OCI-LY1 (cell line): ENCODE measurements at regions not wholly inside any gene's neighbourhood (a gene's known extent, or its start where the extent isn't known, plus 50 kb on each side); places are given as distances from the start of the nearest gene placed in this dataset.

Experiments
- H2AFZ ChIP-seq: fragments of 200-600 bp; sonication (generic), shearing (Covaris generic); 2 replicates; pipeline ENCODE4 v1.6.0; 2014; ENCODE audit warnings: antibody characterized with exemption, mild to moderate bottlenecking, low read length
- H3F3A ChIP-seq: fragments of 200-600 bp; sonication (generic), shearing (Covaris generic); 2 replicates; pipeline ENCODE4 v1.6.0; 2014; ENCODE audit warnings: mild to moderate bottlenecking, antibody characterized with exemption, low read length, moderate library complexity; ENCODE audit not compliant: insufficient read depth
- H3K27ac ChIP-seq: fragments of 200-600 bp; sonication (generic); 2 replicates; pipeline ENCODE4 v1.5.1; 2014; ENCODE audit warnings: low read length, mixed run types, mild to moderate bottlenecking, low read depth; ENCODE audit not compliant: poor library complexity, severe bottlenecking
- H3K27me3 ChIP-seq: fragments of 200-600 bp; sonication (generic); 2 replicates; pipeline ENCODE4 v1.6.0; 2014; ENCODE audit warnings: antibody characterized with exemption, mild to moderate bottlenecking, low read length, moderate library complexity; ENCODE audit not compliant: insufficient read depth
- H3K36me3 ChIP-seq: fragments of 200-600 bp; sonication (generic); 2 replicates; pipeline ENCODE4 v1.6.1; 2014; ENCODE audit warnings: mild to moderate bottlenecking, antibody characterized with exemption, low read length, moderate library complexity, mixed read lengths; ENCODE audit not compliant: insufficient read depth
- H3K4me1 ChIP-seq: fragments of 200-600 bp; sonication (generic); 2 replicates; pipeline ENCODE4 v1.5.1; 2014; ENCODE audit warnings: mild to moderate bottlenecking, low read length, moderate library complexity; ENCODE audit not compliant: insufficient read depth, severe bottlenecking
- H3K4me2 ChIP-seq: fragments of 200-600 bp; sonication (generic), shearing (Covaris generic); 2 replicates; pipeline ENCODE4 v1.6.1; 2014; ENCODE audit warnings: low read length
- H3K4me3 ChIP-seq: fragments of 200-600 bp; sonication (generic); 2 replicates; pipeline ENCODE4 v1.5.1; 2014; ENCODE audit warnings: low read length, low read depth, mild to moderate bottlenecking, mixed read lengths; ENCODE audit not compliant: poor library complexity, severe bottlenecking
- H3K79me2 ChIP-seq: fragments of 200-600 bp; shearing (Covaris generic); 2 replicates; pipeline ENCODE4 v1.6.1; 2016; ENCODE audit warnings: mixed run types, low read length, mixed read lengths; ENCODE audit not compliant: insufficient read depth
- H3K9ac ChIP-seq: fragments of 200-600 bp; sonication (generic), shearing (Covaris generic); 2 replicates; pipeline ENCODE4 v1.6.1; 2014; ENCODE audit warnings: mild to moderate bottlenecking, low read length, mixed read lengths
- H3K9me2 ChIP-seq: fragments of 200-600 bp; sonication (generic), shearing (Covaris generic); 2 replicates; pipeline ENCODE4 v1.6.1; 2014; ENCODE audit warnings: low read depth, mild to moderate bottlenecking, low read length, mixed read lengths
- H3K9me3 ChIP-seq: fragments of 200-600 bp; shearing (Covaris generic); 2 replicates; pipeline ENCODE4 v1.6.1; 2014; ENCODE audit warnings: low read length, mixed read lengths
- H4K20me1 ChIP-seq: fragments of 200-600 bp; sonication (generic), shearing (Covaris generic); 2 replicates; pipeline ENCODE4 v1.6.0; 2016; ENCODE audit warnings: mild to moderate bottlenecking, low read length; ENCODE audit not compliant: insufficient read depth
- CTCF ChIP-seq: fragments of 200-600 bp; sonication (generic), shearing (Covaris generic); IDR thresholded peaks from 2 replicates; pipeline ENCODE4 v1.5.1; 2017; ENCODE audit warnings: mild to moderate bottlenecking, antibody characterized with exemption, low read length, moderate library complexity, mixed read lengths
- EZH2 ChIP-seq: fragments of 200-600 bp; sonication (generic), shearing (Covaris generic); IDR thresholded peaks from 2 replicates; pipeline ENCODE4 v1.8.0; 2017; ENCODE audit warnings: borderline replicate concordance, mixed run types, mild to moderate bottlenecking, antibody characterized with exemption, low read length, moderate library complexity, mixed read lengths

- Histone ChIP-seq H3K27ac (no peak overlapping the region), H3K4me1 (no peaks in the 10 kb centered on the region), H4K20me1 (no peaks in the 10 kb centered on the region), H3K27me3 (no peaks in the 10 kb centered on the region), H3K36me3 (no peaks in the 10 kb centered on the region), H3K79me2 (no peaks in the 10 kb centered on the region), H3F3A (no peaks in the 10 kb centered on the region), H3K9me3 (no peaks in the 10 kb centered on the region), H3K4me3 (no peak overlapping the region), H3K9ac (no peak overlapping the region), H3K4me2 (no peak overlapping the region), H2AFZ (no peak overlapping the region), H3K9me2 (no peaks in the 10 kb centered on the region)
- no peak for TF ChIP-seq EZH2
- no peak for TF ChIP-seq CTCF
Measured at GRCh38 chr7:36071605-36072004, 81.4 kb upstream of the EEPD1 start.

GRCh38 chr7:36072620-36073019 lies 80.4 kb upstream of the EEPD1 start:
- Histone ChIP-seq H3K4me2 (no peak overlapping the region), H3K36me3 (no peaks in the 10 kb centered on the region), H3K27ac (no peak overlapping the region), H3K9me3 (no peaks in the 10 kb centered on the region), H3K4me1 (no peaks in the 10 kb centered on the region), H3K4me3 (no peak overlapping the region), H3K9ac (no peak overlapping the region), H3K27me3 (no peaks in the 10 kb centered on the region), H3F3A (no peaks in the 10 kb centered on the region), H2AFZ (no peak overlapping the region), H3K9me2 (no peaks in the 10 kb centered on the region), H4K20me1 (no peaks in the 10 kb centered on the region), H3K79me2 (no peaks in the 10 kb centered on the region)
- TF ChIP-seq EZH2 = no peak
- TF ChIP-seq CTCF = no peak

GRCh38 chr7:36075561-36075960 lies 77.5 kb upstream of the EEPD1 start:
- Histone ChIP-seq H3K4me1 (no peaks in the 10 kb centered on the region), H3K36me3 (no peaks in the 10 kb centered on the region), H3K9me3 (no peaks in the 10 kb centered on the region), H3F3A (no peaks in the 10 kb centered on the region), H3K4me2 (no peak overlapping the region), H3K9ac (no peak overlapping the region), H2AFZ (no peak overlapping the region), H3K27ac (no peak overlapping the region), H3K4me3 (no peak overlapping the region), H3K79me2 (no peaks in the 10 kb centered on the region), H4K20me1 (no peaks in the 10 kb centered on the region), H3K9me2 (no peaks in the 10 kb centered on the region), H3K27me3 (no peaks in the 10 kb centered on the region)
- TF ChIP-seq CTCF (no peak), EZH2 (no peak)
